GM06990 (cell line): ENCODE measurements at regions not wholly inside any gene's neighbourhood (a gene's known extent, or its start where the extent isn't known, plus 50 kb on each side); places are given as distances from the start of the nearest gene placed in this dataset.

Experiments
- DNase-seq: peaks from one replicate; pipeline ENCODE4 v3.0.0-alpha.2; 2011; ENCODE audit not compliant: insufficient read length; ENCODE audit errors: extremely low read depth
- H3K27me3 ChIP-seq: replicated peaks from 2 replicates; pipeline ENCODE4 v1.6.0; 2011; ENCODE audit warnings: low read length; ENCODE audit not compliant: control insufficient read depth, insufficient read depth
- H3K36me3 ChIP-seq: 2 replicates; pipeline ENCODE4 v1.5.1; 2011; ENCODE audit warnings: low read length; ENCODE audit not compliant: control insufficient read depth, insufficient read depth
- H3K4me3 ChIP-seq: replicated peaks from 2 replicates; pipeline ENCODE4 v1.5.1; 2011; ENCODE audit warnings: low read depth, mild to moderate bottlenecking, control low read depth, low read length
- TF ChIP-seq, protein P1 (sequence below): IDR thresholded peaks from 2 replicates; pipeline ENCODE4 v1.5.1; 2011; ENCODE audit warnings: low read length, control low read depth, mild to moderate bottlenecking, inconsistent platforms; ENCODE audit not compliant: insufficient read depth, poor library complexity, severe bottlenecking

DNA sequence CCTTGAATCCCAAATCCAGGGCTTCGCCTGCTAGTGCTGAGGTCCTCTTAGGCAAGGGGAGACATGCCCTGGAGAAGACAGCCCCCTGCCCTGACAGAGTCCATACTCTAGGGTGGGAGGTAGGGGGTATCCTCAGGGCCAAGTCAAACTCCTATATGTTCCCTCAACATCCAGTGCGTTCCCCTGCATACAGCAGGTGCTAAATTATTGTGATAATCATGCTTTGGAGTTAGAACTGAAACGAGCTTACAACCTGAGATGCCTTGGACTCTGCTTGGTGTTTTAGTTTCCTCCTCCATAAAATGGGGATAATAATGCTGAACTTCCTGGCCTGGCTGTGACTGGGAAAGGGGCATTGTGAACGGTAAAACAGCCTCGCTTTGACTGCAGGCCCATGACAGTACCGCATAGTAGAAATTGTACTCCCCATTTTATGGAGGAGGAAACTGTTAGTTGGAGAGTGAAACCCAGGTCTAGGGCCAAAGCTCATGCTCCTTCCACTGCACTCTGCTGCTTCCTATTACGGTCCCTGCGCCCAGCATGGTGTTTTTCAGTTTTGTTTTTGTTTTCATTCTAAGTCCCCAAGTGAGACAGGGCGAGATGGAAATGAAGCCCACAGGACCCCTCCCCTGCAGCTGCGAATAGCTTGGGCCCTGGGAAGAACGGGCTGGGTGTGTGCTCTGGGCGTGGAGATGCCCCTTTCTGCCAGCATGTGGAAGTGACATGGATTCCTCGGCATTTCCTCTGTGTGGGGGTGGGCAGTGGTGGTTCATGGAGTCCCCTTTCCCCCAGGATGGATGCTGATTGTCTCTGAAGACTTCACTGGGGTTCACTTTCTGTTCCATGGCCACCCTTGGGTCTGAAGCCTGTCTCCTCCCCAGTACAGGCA lies 162.5 kb downstream of the VEGFA start:
- DNase-seq, result no peak
- Histone ChIP-seq H3K27me3 (no peaks in the 10 kb centered on the region; the same call in 1 of the 2 replicates), H3K36me3 (no peaks in the 10 kb centered on the region), H3K4me3 (no peak overlapping the region)
- TF ChIP-seq, protein P1, sequence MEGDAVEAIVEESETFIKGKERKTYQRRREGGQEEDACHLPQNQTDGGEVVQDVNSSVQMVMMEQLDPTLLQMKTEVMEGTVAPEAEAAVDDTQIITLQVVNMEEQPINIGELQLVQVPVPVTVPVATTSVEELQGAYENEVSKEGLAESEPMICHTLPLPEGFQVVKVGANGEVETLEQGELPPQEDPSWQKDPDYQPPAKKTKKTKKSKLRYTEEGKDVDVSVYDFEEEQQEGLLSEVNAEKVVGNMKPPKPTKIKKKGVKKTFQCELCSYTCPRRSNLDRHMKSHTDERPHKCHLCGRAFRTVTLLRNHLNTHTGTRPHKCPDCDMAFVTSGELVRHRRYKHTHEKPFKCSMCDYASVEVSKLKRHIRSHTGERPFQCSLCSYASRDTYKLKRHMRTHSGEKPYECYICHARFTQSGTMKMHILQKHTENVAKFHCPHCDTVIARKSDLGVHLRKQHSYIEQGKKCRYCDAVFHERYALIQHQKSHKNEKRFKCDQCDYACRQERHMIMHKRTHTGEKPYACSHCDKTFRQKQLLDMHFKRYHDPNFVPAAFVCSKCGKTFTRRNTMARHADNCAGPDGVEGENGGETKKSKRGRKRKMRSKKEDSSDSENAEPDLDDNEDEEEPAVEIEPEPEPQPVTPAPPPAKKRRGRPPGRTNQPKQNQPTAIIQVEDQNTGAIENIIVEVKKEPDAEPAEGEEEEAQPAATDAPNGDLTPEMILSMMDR, result no peak

DNA sequence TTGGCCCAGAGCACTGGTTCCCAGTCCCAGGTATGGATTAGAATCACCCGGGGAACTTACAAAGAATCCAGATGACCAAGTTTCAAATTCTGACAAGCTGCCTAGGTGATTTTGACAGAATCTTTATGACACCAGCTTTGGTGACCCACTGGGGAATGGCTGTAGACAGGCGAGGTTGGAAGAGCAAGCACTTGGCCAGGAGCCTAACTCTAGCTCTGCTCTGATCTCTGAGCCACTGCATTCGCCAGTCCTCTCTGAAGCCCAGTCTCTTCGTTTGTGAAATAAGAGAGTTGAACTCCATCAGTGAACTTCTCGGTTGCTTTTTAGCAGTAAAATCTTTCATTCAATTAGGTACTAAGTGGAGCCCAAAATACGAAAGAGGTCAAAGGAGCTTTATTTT lies 161.2 kb downstream of the VEGFA start:
- TF ChIP-seq, protein P1, result no peak
- H3K4me3 ChIP-seq, result no peak overlapping the region
- H3K36me3 ChIP-seq, result no peaks in the 10 kb centered on the region
- no peak for DNase-seq
- H3K27me3 ChIP-seq, result no peaks in the 10 kb centered on the region

DNA sequence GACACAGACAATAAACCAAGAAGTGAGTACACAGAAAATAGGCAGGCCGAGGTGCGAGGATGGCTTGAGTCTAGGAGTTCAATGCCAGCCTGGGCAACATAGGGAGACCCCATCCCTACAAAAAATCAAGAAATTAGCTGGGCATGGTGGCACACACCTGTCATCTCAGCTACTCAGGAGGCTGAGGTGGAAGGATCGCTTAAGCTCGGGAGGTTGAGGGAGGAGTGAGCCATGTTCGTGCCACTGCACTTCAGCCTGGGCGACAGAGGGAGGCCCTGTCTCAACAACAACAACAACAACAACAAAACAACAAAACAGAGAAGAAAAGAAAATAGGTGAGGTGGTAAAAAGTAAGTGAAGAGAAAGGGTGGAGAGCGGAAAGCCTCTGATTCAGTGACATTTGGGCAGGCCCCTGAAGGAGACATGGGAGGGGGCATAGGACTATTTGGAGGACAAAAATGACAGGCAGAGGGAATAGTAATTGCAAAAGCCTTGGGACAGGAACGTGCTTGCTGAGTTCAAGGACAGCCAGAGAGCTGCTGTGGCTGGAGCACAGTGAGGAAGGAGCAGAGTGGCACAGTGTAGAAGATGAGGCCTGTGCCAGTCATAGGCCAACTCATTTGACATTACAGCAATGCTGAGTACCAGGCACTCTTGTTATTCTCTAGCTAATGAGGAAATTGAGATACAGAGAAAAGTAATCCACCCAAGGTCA lies 160.6 kb downstream of the VEGFA start:
- TF ChIP-seq, protein P1, result no peak
- Histone ChIP-seq H3K27me3 (no peaks in the 10 kb centered on the region), H3K4me3 (no peak overlapping the region), H3K36me3 (no peaks in the 10 kb centered on the region)
- no peak for DNase-seq

DNA sequence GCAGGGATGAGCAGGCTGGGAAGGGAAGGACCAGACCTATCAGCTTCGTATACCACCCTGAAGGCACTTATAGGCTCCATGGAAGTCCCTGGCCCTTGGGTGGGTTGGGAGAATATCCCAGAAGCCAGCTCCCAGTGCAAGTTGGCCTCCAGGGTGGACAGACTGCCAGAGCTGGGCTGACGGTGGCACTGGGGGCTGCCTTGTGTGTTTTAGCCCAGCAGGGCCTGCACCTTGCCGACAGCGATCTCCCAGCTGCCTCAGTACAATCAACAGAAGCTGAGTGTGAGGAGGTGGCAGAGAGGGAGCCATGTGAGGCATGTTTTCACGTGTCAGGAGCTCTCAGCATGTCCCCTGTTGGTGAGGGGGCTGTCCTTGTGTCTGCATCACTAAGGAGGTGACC lies 159.5 kb downstream of the VEGFA start:
- DNase-seq, result no peak
- no peaks in the 10 kb centered on the region for H3K36me3 ChIP-seq
- TF ChIP-seq, protein P1, result no peak
- no peak overlapping the region for H3K4me3 ChIP-seq
- H3K27me3 ChIP-seq, result no peaks in the 10 kb centered on the region

DNA sequence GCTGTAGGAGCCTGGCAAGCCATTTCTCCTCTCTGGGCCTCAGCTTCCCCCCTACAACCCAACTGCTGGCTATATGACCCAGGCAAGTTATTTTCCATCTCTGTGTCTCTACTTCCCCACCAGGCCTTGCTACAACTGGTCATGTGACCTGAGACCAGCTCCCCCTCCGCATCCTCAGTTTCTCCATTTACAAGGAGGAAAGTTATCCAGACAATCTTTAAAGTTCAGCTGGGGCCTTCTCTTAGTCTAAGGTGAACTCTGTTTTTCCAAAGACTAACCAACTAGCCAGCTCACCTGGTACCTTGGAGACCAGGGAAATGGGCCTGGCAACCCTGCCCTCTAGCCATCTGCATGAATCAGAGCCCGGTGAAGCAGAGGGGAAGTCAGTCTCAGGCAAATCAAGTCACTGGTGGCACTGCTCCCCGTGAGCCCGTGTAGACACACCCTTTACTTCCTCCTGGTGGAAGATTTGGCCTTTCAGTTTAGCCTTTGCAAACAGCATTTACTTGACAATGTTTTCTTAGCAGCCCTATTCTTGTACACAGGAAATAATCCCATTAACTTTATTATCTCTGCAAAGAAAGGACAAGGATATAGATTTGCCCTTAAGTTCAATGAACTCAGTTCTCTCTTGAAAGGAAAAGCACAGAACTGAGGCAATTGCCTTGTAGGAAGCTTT lies 157.7 kb downstream of the VEGFA start:
- no peak for DNase-seq
- TF ChIP-seq, protein P1, result no peak
- Histone ChIP-seq H3K36me3 (no peaks in the 10 kb centered on the region), H3K27me3 (no peaks in the 10 kb centered on the region), H3K4me3 (no peak overlapping the region)
